CD4-positive, CD25-positive, alpha-beta regulatory T cell (primary cell): ENCODE measurements at regions not wholly inside any gene's neighbourhood (a gene's known extent, or its start where the extent isn't known, plus 50 kb on each side); places are given as distances from the start of the nearest gene placed in this dataset.
"Not testable (repeated sequence)": the region's sequence is repeated elsewhere in the genome, so short reads cannot be mapped to it uniquely, and the experiment has no call there.

Experiments used
- ATAC-seq, 2 donors: fragments of 150-1000 bp; cut with Tn5 transposase; one replicate each; pipeline ENCODE4 v1.10.0; 2021; ENCODE audit warnings: low read depth in 2 of 2, moderate number of reproducible peaks in 2 of 2, moderate library complexity in 1 of 2
- DNase-seq, 3 donors: peaks; one replicate each; pipeline versions ENCODE4 v3.0.0 to v3.0.0-alpha.2; 2012 to 2022; ENCODE audit warnings: mixed read lengths in 1 of 3
- H3K27ac ChIP-seq: one replicate; pipeline ENCODE4 v1.7.0; 2013; ENCODE audit warnings: mild to moderate bottlenecking, low read length; ENCODE audit not compliant: insufficient read depth, poor library complexity, severe bottlenecking
- H3K27me3 ChIP-seq: one replicate; pipeline ENCODE4 v1.7.0; 2013; ENCODE audit warnings: low read length; ENCODE audit not compliant: control insufficient read depth, insufficient read depth
- H3K36me3 ChIP-seq: one replicate; pipeline ENCODE4 v1.7.0; 2013; ENCODE audit warnings: mild to moderate bottlenecking, low read length, moderate library complexity; ENCODE audit not compliant: control insufficient read depth, insufficient read depth
- H3K4me1 ChIP-seq: 2 replicates; pipeline ENCODE4 v1.7.0; 2013; ENCODE audit warnings: mild to moderate bottlenecking, low read length; ENCODE audit not compliant: insufficient read depth, control insufficient read depth, poor library complexity, severe bottlenecking
- H3K4me3 ChIP-seq: one replicate; pipeline ENCODE4 v1.7.0; 2013; ENCODE audit warnings: low read depth, mild to moderate bottlenecking, low read length, moderate library complexity
- H3K9me3 ChIP-seq, 2 experiments: 1 replicate in 1 of 2; 2 replicates in 1 of 2; pipeline ENCODE4 v1.7.0; 2013; ENCODE audit warnings: low read length in 2 of 2, mild to moderate bottlenecking in 1 of 2, moderate library complexity in 1 of 2; ENCODE audit not compliant: control insufficient read depth in 2 of 2
- H3K27ac Mint-ChIP-seq, 3 donors: one replicate each; pipeline ENCODE4 v1.8.0; 2020 to 2022; ENCODE audit warnings: mild to moderate bottlenecking in 3 of 3, mixed read lengths in 3 of 3, moderate library complexity in 2 of 3
- H3K27me3 Mint-ChIP-seq: one replicate; pipeline ENCODE4 v1.8.0; 2022; ENCODE audit warnings: mild to moderate bottlenecking, mixed read lengths
- H3K36me3 Mint-ChIP-seq: one replicate; pipeline ENCODE4 v1.8.0; 2020; ENCODE audit warnings: mixed read lengths
- H3K4me1 Mint-ChIP-seq, 4 donors: one replicate each; pipeline ENCODE4 v1.8.0; 2020 to 2022; ENCODE audit warnings: mixed read lengths in 4 of 4, mild to moderate bottlenecking in 1 of 4
- H3K4me3 Mint-ChIP-seq, 4 donors: one replicate each; pipeline ENCODE4 v1.8.0; 2020 to 2022; ENCODE audit warnings: mild to moderate bottlenecking in 4 of 4, mixed read lengths in 4 of 4, moderate library complexity in 3 of 4
- H3K9me3 Mint-ChIP-seq, 7 donors: one replicate each; pipeline ENCODE4 v1.8.0; 2020 to 2022; ENCODE audit warnings: mixed read lengths in 7 of 7, mild to moderate bottlenecking in 3 of 7, moderate library complexity in 2 of 7

DNA sequence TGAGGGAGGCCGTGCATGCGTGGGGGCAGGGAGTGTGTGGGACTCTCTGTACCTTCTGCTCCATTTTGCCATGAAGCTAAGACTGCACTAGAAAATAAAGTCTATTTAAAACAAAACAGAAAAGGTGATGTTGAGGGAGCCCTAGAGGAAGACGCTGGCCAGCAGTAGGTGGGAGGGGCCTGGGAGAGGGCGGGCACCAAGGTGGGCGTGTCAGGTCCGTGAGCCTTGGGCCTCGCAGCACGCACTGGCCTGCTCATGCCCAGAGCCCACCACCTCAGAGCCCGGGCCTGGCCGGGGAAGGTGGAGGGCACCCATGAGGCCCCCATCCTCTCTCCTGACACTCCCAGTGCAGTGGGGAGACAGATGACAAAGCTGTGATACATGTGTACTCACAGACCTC is 5408.3 kb upstream of the TPTE start:
- not testable (repeated sequence) for H3K4me1 Mint-ChIP-seq, H3K27ac Mint-ChIP-seq, H3K4me3 Mint-ChIP-seq

DNA sequence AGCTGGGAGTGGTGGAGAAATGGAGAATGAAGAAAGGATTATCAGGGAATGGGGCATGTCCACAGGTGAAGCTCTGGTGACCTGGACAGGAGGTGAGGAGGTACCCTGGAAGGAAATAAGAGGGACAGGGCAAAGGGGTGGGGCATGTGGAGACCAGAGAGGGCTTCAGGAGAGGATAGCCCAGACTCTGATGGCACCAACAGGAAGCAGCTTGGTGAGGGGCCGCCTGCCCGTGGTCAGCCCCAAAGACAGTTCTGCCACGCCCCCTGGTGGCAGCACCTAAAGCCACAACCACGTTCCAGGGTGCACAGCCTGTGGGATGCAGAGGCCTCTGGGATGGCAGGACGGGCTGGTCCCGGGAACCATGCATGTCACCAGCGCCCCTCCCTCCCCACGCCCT is 5406.9 kb upstream of the TPTE start:
- not testable (repeated sequence) for H3K4me1 Mint-ChIP-seq, H3K27me3 Mint-ChIP-seq, H3K27ac Mint-ChIP-seq, H3K9me3 ChIP-seq, H3K9me3 Mint-ChIP-seq, H3K4me1 ChIP-seq, H3K36me3 Mint-ChIP-seq, ATAC-seq, H3K27ac ChIP-seq, H3K27me3 ChIP-seq, DNase-seq, H3K36me3 ChIP-seq, H3K4me3 ChIP-seq, H3K4me3 Mint-ChIP-seq

More for the DNA sequence above, 5408.3 kb upstream of the TPTE start:
- not testable (repeated sequence) for H3K36me3 ChIP-seq, H3K9me3 ChIP-seq, H3K27me3 ChIP-seq, DNase-seq, H3K4me3 ChIP-seq, H3K9me3 Mint-ChIP-seq, H3K36me3 Mint-ChIP-seq, H3K27me3 Mint-ChIP-seq, ATAC-seq, H3K27ac ChIP-seq, H3K4me1 ChIP-seq

DNA sequence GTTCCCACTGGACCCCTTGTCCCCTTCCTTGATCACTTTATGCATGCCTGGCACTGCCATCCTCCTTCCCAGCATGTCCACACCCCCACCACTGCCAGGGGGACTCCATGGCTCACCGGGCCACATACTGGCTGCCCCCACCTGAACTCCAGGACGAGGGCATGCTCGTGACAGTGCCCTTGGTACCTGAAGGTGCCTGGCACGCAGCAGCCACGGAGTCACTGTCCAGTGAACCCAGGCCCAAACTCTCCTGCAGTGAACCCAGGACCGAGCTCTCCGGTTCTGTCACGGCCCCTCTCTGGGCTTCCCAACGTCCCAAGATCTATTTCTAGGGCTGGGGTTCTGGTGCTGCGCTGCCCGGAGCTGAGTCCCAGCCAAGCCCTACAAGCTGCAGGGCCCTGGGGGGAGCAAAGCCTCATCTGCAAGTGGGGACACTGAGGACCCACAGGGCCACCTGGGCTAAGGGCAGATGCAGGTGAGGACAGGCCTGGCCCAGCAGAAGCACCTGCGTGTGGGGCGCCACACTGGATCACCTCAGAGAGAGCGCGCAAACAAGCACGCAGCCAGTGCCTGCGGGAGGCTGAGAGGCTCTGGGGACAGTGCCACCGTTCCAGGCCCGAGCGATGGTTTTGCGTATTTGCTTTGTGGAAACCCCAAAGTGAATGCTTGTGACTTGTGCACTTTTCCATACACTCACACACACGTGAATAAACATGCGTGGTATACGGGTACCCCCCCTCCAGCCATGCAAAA is 5406.3 kb upstream of the TPTE start:
- H3K4me3 Mint-ChIP-seq, H3K9me3 Mint-ChIP-seq, H3K4me3 ChIP-seq, H3K36me3 ChIP-seq, H3K27me3 Mint-ChIP-seq, DNase-seq, H3K4me1 ChIP-seq, H3K4me1 Mint-ChIP-seq, H3K27ac Mint-ChIP-seq, H3K27me3 ChIP-seq, H3K36me3 Mint-ChIP-seq, H3K9me3 ChIP-seq, H3K27ac ChIP-seq, ATAC-seq: not testable (repeated sequence)

DNA sequence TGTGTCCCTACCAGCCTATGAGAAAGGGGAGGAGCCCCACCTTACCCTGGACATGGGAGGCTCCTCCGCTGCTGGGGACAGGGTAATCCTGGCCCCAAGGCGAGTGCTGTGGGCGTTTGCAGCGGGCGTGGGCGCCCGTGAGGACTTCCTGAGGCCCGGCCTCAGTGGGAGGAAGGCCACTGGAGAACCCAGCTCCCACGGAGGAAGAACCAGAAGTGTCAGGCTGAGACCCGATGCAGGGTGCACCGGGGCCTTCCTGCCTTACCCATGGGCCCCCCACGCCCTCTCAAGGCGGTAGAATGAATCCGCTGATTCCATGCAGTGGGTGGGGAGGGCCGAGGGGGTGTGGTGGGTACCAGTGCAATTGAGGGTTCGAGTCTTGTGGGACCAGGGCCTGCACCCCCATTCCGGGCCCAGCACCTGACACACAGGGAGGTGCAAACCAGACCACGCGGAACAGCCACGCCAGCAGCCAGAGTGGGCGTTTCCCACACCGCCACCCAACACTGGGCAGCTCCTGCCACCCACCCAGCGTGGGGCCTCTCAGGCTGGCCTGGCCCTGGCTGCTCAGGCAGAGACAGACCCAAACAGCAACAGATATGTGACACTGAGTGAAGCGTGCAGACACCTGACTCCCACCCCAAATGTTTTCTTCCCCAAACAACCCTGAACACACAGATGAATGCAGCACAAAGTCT is 5405.6 kb upstream of the TPTE start:
- H3K27me3 Mint-ChIP-seq, ATAC-seq, H3K4me3 ChIP-seq, H3K4me1 Mint-ChIP-seq, H3K27ac ChIP-seq, H3K27ac Mint-ChIP-seq, H3K9me3 ChIP-seq, H3K4me3 Mint-ChIP-seq, H3K27me3 ChIP-seq, H3K36me3 ChIP-seq, H3K4me1 ChIP-seq, H3K36me3 Mint-ChIP-seq, H3K9me3 Mint-ChIP-seq: not testable (repeated sequence)
- DNase-seq = peak in 1 of 3 donors; percentile 5

DNA sequence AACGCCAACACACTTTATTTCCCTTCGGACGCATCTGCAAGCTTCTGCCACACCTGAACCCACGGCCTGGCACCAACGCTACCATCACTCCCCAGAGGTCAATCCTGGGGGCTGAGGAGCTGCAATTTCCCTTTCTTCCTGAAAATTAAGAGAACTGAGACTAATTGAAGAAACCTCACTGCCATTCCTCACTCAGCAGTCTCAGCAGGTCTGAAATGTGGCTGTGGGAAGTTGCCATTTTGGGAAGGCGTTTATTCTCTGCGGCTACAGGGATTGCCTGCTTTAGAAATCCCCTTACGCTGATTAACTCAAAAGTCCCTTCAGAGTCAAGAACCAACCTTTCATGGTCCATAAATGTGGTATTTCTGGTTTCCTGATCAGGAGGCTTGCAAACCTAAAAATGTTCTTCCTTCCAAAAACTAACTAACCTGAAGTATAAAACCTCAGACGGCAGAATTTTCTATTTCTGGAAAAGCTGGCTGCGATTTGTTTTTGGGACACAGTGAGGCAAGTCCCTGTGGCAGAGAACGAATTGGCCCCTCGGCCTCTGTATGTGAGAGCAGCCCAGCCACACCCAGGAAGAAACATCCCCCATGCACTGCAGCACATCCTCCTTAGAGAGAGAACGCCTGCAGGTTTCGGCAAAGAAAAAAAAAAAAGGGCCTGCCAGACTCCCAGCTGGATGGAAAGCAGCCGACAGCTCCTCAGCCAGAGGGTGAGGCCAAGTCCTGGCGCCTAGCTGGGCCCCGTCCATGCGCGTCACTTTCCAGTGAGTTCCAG is 5404.8 kb upstream of the TPTE start:
- not testable (repeated sequence) for H3K36me3 ChIP-seq, H3K4me3 ChIP-seq, H3K27ac ChIP-seq, H3K36me3 Mint-ChIP-seq, H3K9me3 ChIP-seq, H3K4me3 Mint-ChIP-seq, H3K9me3 Mint-ChIP-seq, H3K4me1 Mint-ChIP-seq, H3K27me3 Mint-ChIP-seq, DNase-seq, H3K4me1 ChIP-seq, H3K27me3 ChIP-seq, H3K27ac Mint-ChIP-seq
- ATAC-seq = peak; percentile 32 to 37

DNA sequence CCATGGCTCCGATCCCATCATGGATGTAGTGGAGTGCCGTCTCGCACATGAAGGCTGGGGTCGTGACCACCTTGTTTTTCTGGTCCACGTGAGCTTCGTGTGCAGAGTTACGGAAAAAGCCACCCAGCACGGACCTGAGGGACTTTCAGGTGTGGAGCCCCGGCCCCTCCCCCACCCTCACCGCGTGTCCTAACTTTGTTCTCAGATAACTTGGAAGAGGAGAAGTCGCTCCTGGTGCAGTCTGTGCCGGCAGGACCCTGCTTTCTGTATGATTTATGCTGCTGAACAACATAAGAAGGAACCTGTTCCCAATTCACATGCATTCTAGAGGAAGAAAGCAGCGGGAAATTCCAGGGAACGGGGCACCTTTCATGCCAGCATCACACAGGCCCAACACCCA is 5404.2 kb upstream of the TPTE start:
- H3K27me3 ChIP-seq, H3K4me3 Mint-ChIP-seq, H3K9me3 ChIP-seq, DNase-seq, H3K27ac Mint-ChIP-seq, H3K4me3 ChIP-seq, H3K4me1 Mint-ChIP-seq, H3K4me1 ChIP-seq, ATAC-seq, H3K27me3 Mint-ChIP-seq, H3K36me3 Mint-ChIP-seq, H3K36me3 ChIP-seq, H3K9me3 Mint-ChIP-seq: not testable (repeated sequence)
- peak overlapping the region; percentile 63 for H3K27ac ChIP-seq

DNA sequence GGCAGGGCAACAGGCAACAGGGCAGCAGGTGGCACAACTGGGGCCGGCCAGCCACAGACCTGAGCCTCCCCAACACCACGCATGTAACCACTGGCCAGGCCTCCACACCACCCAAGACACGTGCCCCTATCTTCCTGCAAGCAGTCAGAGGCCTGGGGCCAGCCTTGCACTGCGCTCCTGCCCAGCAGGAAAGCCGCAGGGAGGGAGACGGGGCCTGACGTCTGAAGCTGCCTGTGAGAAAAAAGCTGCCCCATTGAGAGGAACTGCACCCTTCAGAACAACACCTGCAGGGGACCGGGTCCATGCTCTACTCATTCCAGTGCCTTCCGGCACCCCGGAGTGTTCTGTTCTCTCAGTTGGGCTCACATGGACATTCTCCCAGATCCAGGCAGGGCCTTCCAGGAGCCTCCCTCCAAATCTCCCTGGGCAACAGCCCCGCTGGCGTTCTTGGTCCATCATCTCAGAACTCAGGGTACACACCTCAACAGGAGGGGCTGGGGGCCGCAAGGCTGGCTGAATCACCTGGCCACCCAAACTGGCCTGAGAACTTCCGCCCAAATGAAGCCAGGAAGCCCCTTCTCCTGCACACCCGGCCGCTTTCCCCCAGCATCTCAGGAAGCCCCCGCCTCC is 5403.6 kb upstream of the TPTE start:
- H3K27ac Mint-ChIP-seq = peak overlapping the region in 1 of 3 donors; percentile 52
- H3K27ac ChIP-seq = peak overlapping the region; percentile 57
- not testable (repeated sequence) for H3K4me3 ChIP-seq

More for the DNA sequence above, 5403.6 kb upstream of the TPTE start:
- not testable (repeated sequence) for H3K36me3 ChIP-seq, H3K27me3 ChIP-seq, H3K9me3 Mint-ChIP-seq, H3K36me3 Mint-ChIP-seq, H3K4me1 ChIP-seq, H3K9me3 ChIP-seq, H3K4me1 Mint-ChIP-seq, H3K27me3 Mint-ChIP-seq
- H3K4me3 Mint-ChIP-seq = peak overlapping the region in 1 of 4 donors; percentile 55
- ATAC-seq (peak; percentile 35 to 40), DNase-seq (peak; percentile 13 to 40 (median 28))
